ENCODE measurements at regions not wholly inside any gene's neighbourhood (a gene's known extent, or its start where the extent isn't known, plus 50 kb on each side); places are given as distances from the start of the nearest gene placed in this dataset.
"Not testable (repeated sequence)": the region's sequence is repeated elsewhere in the genome, so short reads cannot be mapped to it uniquely, and the experiment has no call there.

DNA sequence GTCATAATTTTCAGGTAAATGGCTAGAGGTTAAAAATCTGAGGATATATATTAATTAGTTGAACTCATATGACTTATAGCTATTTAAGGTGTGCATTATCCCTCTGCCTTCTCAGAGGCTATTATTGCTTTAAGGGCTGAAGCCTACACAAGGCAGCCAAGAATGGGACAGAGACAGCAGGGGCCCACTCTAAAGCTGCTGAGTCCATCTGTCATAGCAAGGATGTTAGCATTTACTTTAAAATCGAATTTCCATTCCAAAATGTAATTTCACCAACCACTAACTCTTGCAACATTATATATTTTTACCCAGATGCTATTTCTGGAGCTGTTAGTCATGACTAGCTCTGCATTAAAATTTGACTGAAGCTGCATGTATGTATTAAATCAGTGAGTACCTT, 236.3 kb upstream of the FSIP2 start:
- no peak for DNase-seq

- DNase-seq = no peak
Measured at GRCh38 chr2:185507719-185508118, 230.9 kb upstream of the FSIP2 start.

DNA sequence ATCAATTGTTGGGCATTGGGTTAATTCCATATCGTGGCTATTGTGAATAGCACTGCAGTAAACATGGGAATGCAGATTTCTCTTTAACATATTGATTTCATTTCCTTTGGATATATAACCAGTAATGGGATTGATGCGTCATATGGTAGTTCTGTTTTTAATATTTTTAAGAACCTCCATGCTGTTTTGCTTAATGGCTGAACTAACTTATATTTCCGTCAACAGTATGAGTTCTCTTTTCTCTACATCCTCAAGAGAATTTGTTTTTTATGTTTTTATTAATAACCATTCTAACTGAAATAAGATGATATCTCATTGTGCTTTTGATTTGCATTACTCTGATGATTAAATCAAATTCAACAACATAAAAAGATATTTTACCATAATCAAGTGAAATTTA, 228.5 kb upstream of the FSIP2 start:
- no peak for DNase-seq

DNA sequence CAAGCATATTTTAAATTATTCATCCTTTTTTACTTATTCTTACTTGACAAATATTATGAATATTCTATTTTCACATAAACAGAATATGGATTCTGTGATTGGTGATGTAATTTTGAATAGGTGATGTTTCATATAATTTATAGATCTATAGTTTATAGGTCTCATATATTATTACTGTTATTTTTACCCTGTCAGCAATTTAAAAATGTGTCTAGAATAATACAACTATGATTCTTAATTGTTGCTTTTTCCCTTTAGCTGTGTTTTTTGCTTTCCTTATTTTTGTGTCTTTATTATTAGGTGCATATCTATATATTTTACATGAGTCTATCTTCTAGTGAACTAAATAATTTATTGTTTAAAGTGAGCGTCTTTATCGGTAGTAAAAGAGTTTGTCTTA, 226.7 kb upstream of the FSIP2 start:
- no peak for DNase-seq

DNA sequence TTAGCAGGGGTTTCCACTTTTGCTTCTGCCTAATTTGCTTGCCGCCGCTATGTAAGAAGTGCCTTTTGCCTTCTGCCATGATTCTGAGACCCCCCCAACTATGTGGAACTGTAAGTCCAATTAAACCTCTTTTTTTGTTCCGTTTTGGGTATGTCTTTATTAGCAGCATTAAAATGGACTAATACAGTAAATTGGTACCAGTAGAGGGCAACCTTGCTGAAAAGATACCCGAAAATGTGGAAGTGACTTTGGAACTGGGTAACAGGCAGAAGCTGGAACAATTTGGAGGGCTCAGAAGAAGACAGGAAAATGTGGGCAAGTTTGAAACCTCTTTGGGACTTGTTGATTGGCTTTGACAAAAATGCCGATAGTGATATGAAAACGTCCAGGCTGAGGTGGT, 216.1 kb upstream of the FSIP2 start:
- DNase-seq = no peak

- DNase-seq = not testable (repeated sequence)
Measured at GRCh38 chr2:185524242-185524641, 214.4 kb upstream of the FSIP2 start.

GRCh38 chr2:185526161-185526560, 212.4 kb upstream of the FSIP2 start:
- no peak for DNase-seq

- no peak for DNase-seq
Measured at GRCh38 chr2:185531721-185532120, 206.9 kb upstream of the FSIP2 start.

- no peak for DNase-seq
Measured at GRCh38 chr2:185537689-185538088, 200.9 kb upstream of the FSIP2 start.

- no peak for DNase-seq
Measured at GRCh38 chr2:185567196-185567595, 171.4 kb upstream of the FSIP2 start.

DNA sequence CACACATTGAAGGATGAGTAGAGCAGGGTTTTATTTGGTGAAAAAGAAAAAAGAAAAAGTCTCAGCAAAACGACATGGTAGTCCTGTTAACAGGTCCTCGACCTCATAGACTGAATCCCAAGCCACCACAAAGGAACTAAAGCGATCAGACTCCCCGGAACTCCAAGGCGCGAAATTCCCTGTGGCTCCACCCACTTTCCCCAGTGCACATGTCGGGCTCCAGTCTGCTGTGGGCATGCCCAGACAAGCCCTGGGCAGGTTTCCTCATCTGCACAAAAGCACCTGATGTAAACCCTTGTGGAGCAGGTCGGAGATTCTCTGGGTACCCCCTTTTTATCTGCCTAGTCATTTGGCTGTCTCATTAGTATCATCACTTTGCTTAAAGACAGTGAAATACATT, 170.7 kb upstream of the FSIP2 start:
- no peak for DNase-seq

DNA sequence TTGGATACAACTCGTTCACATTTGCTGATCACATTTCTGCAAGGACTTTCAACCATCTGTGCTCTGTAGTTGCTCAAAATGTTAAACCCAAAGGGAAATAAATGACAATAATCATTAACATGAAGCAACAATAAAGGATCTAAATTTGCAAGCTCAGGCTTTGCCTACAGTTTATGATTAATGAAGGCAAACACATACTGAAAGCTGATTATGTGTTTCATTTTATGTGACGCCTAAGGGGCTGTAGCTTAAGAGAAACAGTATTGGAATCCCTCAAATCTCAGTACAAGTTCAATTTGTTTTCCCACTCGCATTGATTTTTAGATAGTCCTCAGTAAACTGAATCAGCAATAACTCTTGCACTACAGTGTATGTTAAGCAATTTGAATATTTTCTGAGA, 160.3 kb upstream of the FSIP2 start:
- DNase-seq = no peak

DNA sequence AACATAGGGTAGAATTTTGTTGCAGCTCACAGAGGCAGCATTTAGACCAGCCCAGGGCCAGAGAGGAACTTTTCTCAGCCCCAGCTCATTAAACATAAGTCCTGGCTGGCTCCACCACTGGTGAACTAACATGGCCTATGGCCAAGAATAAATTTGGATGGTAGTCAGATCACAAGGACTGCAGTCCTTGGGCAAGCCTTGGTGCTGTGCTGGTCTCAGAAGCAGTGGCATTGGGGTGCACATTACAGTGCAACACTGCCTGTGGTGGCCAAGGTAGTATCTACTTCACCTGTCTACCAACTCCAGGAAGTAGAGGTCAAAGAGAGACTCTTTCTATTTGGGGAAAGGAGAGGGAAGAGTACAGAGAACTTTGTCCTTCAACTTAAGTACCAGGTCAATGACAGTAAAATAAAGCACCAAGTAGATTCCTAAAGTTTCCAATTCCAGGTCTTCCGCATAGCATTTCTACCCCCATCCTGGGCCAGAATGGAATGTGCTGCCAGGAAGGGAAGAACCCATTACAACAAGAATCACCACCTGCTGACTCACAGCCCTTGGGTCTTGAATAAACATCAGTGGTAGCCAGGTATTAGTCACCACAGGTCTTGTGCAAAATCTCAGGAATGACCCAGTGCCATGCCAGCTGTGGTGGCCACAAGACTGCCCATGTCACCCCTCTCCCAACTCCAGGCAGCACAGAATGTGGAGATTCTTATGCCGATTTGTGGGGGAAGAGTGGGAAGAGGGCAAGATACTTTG, 155.4 kb upstream of the FSIP2 start:
- DNase-seq = no peak

DNA sequence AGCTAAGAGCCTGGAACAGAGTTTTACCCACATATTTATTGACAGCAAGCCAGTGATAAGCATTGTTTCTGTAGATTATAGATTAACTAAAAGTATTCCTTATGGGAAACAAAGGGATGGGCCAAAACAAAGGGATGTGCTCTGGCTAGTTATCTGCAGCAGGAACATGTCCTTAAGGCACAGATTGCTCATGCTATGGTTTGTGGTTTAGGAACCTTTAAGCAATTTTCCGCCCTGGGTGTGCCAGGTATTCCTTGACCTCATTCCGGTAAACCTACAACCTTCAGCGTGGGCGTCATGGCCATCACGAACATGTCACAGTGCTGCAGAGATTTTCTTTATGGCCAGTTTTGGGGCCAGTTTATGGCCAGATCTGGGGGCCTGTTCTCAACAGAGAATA, 153.4 kb upstream of the FSIP2 start:
- DNase-seq = not testable (repeated sequence)

DNA sequence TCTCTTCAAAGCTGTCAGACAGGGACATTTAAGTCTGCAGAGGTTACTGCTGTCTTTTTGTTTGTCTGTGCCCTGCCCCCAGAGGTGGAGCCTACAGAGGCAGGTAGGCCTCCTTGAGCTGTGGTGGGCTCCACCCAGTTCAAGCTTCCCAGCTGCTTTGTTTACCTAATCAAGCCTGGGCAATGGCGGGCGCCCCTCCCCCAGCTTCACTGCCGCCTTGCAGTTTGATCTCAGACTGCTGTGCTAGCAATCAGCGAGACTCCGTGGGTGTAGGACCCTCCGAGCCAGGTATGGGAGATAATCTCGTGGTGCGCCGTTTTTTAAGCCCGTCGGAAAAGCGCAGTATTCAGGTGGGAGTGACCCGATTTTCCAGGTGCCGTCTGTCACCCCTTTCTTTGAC, 147.3 kb upstream of the FSIP2 start:
- DNase-seq = not testable (repeated sequence)

- no peak for DNase-seq
Measured at GRCh38 chr2:185607945-185608344, 130.7 kb upstream of the FSIP2 start.

DNA sequence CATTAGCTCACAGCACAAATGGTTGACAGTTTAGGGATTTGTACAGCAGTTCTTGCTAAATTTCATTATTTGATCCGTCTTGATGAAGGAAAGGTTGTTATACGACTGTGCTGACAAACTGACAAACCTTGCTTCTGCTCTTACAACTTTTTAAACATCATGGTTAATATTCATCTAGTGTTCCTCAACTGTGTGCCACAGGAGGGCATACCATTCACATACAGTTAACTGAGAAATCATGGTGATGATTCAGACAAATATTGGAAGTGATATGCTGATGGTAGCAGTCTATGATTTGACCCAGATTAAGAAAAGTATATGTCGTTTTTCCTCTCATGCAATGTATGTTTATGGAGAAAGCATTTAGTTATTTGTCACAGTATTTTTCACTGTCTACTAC, 129.8 kb upstream of the FSIP2 start:
- no peak for DNase-seq

- no peak for DNase-seq
Measured at GRCh38 chr2:185610301-185610700, 128.3 kb upstream of the FSIP2 start.

- no peak for DNase-seq
Measured at GRCh38 chr2:185618625-185619024, 120.0 kb upstream of the FSIP2 start.

GRCh38 chr2:185625604-185626003, 113.0 kb upstream of the FSIP2 start:
- no peak for DNase-seq

GRCh38 chr2:185628985-185629384, 109.6 kb upstream of the FSIP2 start:
- DNase-seq = no peak

GRCh38 chr2:185633621-185634020, 105.0 kb upstream of the FSIP2 start:
- no peak for DNase-seq

- no peak for DNase-seq
Measured at GRCh38 chr2:185638771-185639170, 99.8 kb upstream of the FSIP2 start.

- DNase-seq = no peak
Measured at GRCh38 chr2:185640588-185640987, 98.0 kb upstream of the FSIP2 start.

All from right lung (tissue), 2 donors.